Neural progenitor cell (in vitro differentiated cells): ENCODE measurements at regions not wholly inside any gene's neighbourhood (a gene's known extent, or its start where the extent isn't known, plus 50 kb on each side); places are given as distances from the start of the nearest gene placed in this dataset.

Experiments used
- EZH2phosphoT487 ChIP-seq: fragments of 200-600 bp; sonication (generic); IDR thresholded peaks from 2 replicates; pipeline ENCODE4 v1.6.1; 2017; ENCODE audit warnings: antibody characterized with exemption
- TF ChIP-seq, protein P1 (sequence below): fragments of 200-600 bp; sonication (generic); IDR thresholded peaks from 2 replicates; pipeline ENCODE4 v1.5.1; 2017; ENCODE audit warnings: antibody characterized with exemption, mild to moderate bottlenecking

DNA sequence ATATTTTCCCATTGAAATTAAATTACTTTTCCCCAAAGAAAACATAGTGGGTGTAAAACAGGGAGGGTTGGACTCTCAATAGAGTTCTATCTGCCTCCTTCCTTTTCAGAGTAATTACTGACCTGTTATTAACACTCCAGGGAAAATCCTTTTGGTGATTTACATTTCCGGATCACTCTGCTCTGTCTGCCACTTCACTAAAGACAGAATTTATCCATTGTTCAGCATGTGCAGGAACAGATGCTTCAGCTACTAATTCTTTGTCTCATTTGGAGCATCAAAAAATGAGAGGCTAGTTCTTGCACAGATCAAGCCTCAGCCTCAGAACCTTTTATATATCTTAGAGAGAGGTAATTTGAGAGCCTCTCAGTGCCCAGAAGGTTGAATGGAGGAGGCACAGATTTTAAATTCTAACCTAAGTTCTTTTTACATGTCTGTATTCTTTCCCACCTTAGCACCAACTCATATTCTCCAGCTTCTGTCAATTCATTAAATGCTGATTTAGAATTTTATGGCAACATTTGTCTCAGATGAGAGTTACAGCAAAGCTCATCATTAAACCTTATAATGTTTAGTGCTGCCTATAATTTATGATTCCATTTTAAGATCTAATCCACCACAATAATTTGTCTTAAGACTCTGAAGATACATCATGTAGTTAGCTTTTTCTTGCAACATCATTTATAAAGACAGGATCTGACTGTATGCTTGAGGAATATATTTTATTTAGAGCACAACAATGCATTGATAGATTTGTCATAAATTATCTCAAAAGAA is 1494.4 kb downstream of the STIM2 start:
- no peak for TF ChIP-seq EZH2phosphoT487
- TF ChIP-seq, protein P1, sequence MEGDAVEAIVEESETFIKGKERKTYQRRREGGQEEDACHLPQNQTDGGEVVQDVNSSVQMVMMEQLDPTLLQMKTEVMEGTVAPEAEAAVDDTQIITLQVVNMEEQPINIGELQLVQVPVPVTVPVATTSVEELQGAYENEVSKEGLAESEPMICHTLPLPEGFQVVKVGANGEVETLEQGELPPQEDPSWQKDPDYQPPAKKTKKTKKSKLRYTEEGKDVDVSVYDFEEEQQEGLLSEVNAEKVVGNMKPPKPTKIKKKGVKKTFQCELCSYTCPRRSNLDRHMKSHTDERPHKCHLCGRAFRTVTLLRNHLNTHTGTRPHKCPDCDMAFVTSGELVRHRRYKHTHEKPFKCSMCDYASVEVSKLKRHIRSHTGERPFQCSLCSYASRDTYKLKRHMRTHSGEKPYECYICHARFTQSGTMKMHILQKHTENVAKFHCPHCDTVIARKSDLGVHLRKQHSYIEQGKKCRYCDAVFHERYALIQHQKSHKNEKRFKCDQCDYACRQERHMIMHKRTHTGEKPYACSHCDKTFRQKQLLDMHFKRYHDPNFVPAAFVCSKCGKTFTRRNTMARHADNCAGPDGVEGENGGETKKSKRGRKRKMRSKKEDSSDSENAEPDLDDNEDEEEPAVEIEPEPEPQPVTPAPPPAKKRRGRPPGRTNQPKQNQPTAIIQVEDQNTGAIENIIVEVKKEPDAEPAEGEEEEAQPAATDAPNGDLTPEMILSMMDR, result no peak
